OCI-LY7 (cell line): ENCODE measurements at regions not wholly inside any gene's neighbourhood (a gene's known extent, or its start where the extent isn't known, plus 50 kb on each side); places are given as distances from the start of the nearest gene placed in this dataset.

Experiments
- BruUV-seq: library from RNA; stranded (reverse); fragments of 400-500 nt; replicated peaks from 2 replicates; lab custom pipeline; 2021; lab: Mats Ljungman, UMichigan
- CTCF ChIA-PET: fragments of 300-600 bp; sonication (Branson Sonifier 250); formaldehyde crosslinking; loops from one replicate; lab custom pipeline; 2022; ENCODE audit warnings: antibody characterized with exemption; ENCODE audit not compliant: unreplicated experiment; lab: Charles Lee
- POLR2A ChIA-PET: fragments of 300-600 bp; sonication (Branson Sonifier 250); formaldehyde crosslinking; loops from one replicate; lab custom pipeline; 2022; ENCODE audit warnings: antibody characterized with exemption; lab: Charles Lee
- DNase-seq: peaks from one replicate; pipeline ENCODE4 v3.0.0-alpha.2; 2015; ENCODE audit warnings: low spot score
- H2AFZ ChIP-seq: fragments of 200-600 bp; sonication (generic), shearing (Covaris generic); 2 replicates; pipeline ENCODE4 v1.6.1; 2014; ENCODE audit warnings: mild to moderate bottlenecking, antibody characterized with exemption, low read length, moderate library complexity
- H3K27ac ChIP-seq: fragments of 200-600 bp; sonication (generic); 2 replicates; pipeline ENCODE4 v1.5.1; 2014; ENCODE audit warnings: mixed run types, low read depth, mild to moderate bottlenecking, moderate library complexity, low read length, inconsistent platforms; ENCODE audit not compliant: poor library complexity, severe bottlenecking
- H3K36me3 ChIP-seq: fragments of 200-600 bp; sonication (generic); 2 replicates; pipeline ENCODE4 v1.6.1; 2014; ENCODE audit warnings: mild to moderate bottlenecking, antibody characterized with exemption, low read length, moderate library complexity, mixed read lengths; ENCODE audit not compliant: insufficient read depth
- H3K4me1 ChIP-seq: fragments of 200-600 bp; sonication (generic); 2 replicates; pipeline ENCODE4 v1.5.1; 2014; ENCODE audit warnings: mild to moderate bottlenecking, low read length; ENCODE audit not compliant: insufficient read depth, poor library complexity, severe bottlenecking
- H3K4me2 ChIP-seq: fragments of 200-600 bp; sonication (generic); 2 replicates; pipeline ENCODE4 v1.6.1; 2014; ENCODE audit warnings: mild to moderate bottlenecking, low read length
- H3K4me3 ChIP-seq: fragments of 200-600 bp; sonication (generic); 2 replicates; pipeline ENCODE4 v1.5.1; 2014; ENCODE audit warnings: mild to moderate bottlenecking, low read depth, low read length; ENCODE audit not compliant: poor library complexity, severe bottlenecking
- H3K79me2 ChIP-seq: fragments of 200-600 bp; sonication (generic); 2 replicates; pipeline ENCODE4 v1.6.1; 2016; ENCODE audit warnings: low read depth, mild to moderate bottlenecking, low read length, moderate library complexity, mixed read lengths; ENCODE audit not compliant: insufficient read depth
- H3K9me2 ChIP-seq: fragments of 200-600 bp; sonication (generic); 2 replicates; pipeline ENCODE4 v1.6.1; 2016; ENCODE audit warnings: mild to moderate bottlenecking, low read length, mixed read lengths; ENCODE audit not compliant: insufficient read depth
- H3K9me3 ChIP-seq: fragments of 200-600 bp; sonication (generic); 2 replicates; pipeline ENCODE4 v1.6.1; 2014; ENCODE audit warnings: mild to moderate bottlenecking, mixed run types, low read length, mixed read lengths
- H4K20me1 ChIP-seq: fragments of 200-600 bp; sonication (generic); 2 replicates; pipeline ENCODE4 v1.6.1; 2014; ENCODE audit warnings: mild to moderate bottlenecking, antibody characterized with exemption, low read length, moderate library complexity, mixed read lengths; ENCODE audit not compliant: insufficient read depth
- EZH2phosphoT487 ChIP-seq: fragments of 200-600 bp; sonication (generic); IDR thresholded peaks from 2 replicates; pipeline ENCODE4 v1.6.1; 2018; ENCODE audit warnings: low read depth, borderline replicate concordance, mild to moderate bottlenecking, mixed run types, antibody characterized with exemption, low read length, moderate library complexity, mixed read lengths
- intact Hi-C: fragments of 100-400 bp; cut with micrococcal nuclease; formaldehyde crosslinking; loops from one replicate; pipeline ENCODE4 v1.10.0; 2022; ENCODE audit not compliant: unreplicated experiment
- TF ChIP-seq, protein P1 (sequence below): fragments of 200-600 bp; sonication (generic); conservative IDR thresholded peaks from 2 replicates; pipeline ENCODE4 v1.5.1; 2014; ENCODE audit warnings: mild to moderate bottlenecking, antibody characterized with exemption, low read length, moderate library complexity, mixed read lengths

GRCh38 chr2:225738735-225739134, 339.2 kb downstream of the NYAP2 start:
- H3K79me2 ChIP-seq = no peaks in the 10 kb centered on the region
- BruUV-seq = no TSS peak
- TF ChIP-seq EZH2phosphoT487 = no peak
- TF ChIP-seq, protein P1, sequence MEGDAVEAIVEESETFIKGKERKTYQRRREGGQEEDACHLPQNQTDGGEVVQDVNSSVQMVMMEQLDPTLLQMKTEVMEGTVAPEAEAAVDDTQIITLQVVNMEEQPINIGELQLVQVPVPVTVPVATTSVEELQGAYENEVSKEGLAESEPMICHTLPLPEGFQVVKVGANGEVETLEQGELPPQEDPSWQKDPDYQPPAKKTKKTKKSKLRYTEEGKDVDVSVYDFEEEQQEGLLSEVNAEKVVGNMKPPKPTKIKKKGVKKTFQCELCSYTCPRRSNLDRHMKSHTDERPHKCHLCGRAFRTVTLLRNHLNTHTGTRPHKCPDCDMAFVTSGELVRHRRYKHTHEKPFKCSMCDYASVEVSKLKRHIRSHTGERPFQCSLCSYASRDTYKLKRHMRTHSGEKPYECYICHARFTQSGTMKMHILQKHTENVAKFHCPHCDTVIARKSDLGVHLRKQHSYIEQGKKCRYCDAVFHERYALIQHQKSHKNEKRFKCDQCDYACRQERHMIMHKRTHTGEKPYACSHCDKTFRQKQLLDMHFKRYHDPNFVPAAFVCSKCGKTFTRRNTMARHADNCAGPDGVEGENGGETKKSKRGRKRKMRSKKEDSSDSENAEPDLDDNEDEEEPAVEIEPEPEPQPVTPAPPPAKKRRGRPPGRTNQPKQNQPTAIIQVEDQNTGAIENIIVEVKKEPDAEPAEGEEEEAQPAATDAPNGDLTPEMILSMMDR = no peak

GRCh38 chr2:225737556-225737955, 338.0 kb downstream of the NYAP2 start:
- no peak overlapping the region for H3K4me2 ChIP-seq

More at GRCh38 chr2:225738735-225739134, 339.2 kb downstream of the NYAP2 start:
- Histone ChIP-seq H3K4me1 (no peaks in the 10 kb centered on the region), H3K9me3 (no peaks in the 10 kb centered on the region), H3K36me3 (no peaks in the 10 kb centered on the region), H2AFZ (no peak overlapping the region), H3K27ac (no peak overlapping the region), H3K4me3 (no peak overlapping the region), H3K9me2 (no peaks in the 10 kb centered on the region), H3K4me2 (no peak overlapping the region), H4K20me1 (no peaks in the 10 kb centered on the region)
- intact Hi-C loops = no loop called here
- POLR2A ChIA-PET = no interaction called here
- CTCF ChIA-PET = no interaction called here
- DNase-seq = no peak

DNA sequence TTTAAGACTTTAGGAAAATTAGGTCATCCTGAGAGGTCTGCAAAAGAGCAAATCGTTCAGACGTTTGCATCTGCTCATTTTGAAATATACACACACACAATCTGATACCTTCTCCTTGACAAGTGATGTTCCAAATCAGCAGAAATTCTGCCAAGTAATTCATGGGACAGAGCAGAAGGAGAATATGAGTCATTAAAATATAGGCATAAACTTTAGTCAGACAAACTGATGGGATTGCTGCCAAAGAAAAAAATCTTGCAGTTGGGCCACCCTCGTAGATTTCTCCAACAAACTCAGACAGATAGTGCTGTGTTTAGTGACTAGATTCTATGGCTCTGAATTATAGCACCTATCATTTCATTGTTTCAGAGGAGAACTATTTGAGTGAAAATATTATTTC, 336.3 kb downstream of the NYAP2 start:
- POLR2A ChIA-PET = no interaction called here
- TF ChIP-seq EZH2phosphoT487 = no peak
- TF ChIP-seq, protein P1 = no peak
- Histone ChIP-seq H3K9me3 (no peaks in the 10 kb centered on the region), H3K4me2 (no peak overlapping the region), H4K20me1 (no peaks in the 10 kb centered on the region), H3K79me2 (no peaks in the 10 kb centered on the region), H3K9me2 (no peaks in the 10 kb centered on the region), H3K27ac (no peak overlapping the region), H3K4me3 (no peak overlapping the region), H3K36me3 (no peaks in the 10 kb centered on the region), H2AFZ (no peak overlapping the region), H3K4me1 (no peaks in the 10 kb centered on the region)
- no peak for DNase-seq
- no TSS peak for BruUV-seq
- intact Hi-C loops = no loop called here
- CTCF ChIA-PET = no interaction called here

More at GRCh38 chr2:225737556-225737955, 338.0 kb downstream of the NYAP2 start:
- BruUV-seq = no TSS peak
- POLR2A ChIA-PET = interaction anchor here (0.7 kb wide), 2 partner anchors 15 to 599 kb away, joined by 3 read pairs; no protein-coding TSS in a partner anchor
- intact Hi-C loops = no loop called here
- no peak overlapping the region for H3K4me3 ChIP-seq
- TF ChIP-seq, protein P1 = no peak
- TF ChIP-seq EZH2phosphoT487 = no peak
- no peaks in the 10 kb centered on the region for H3K36me3 ChIP-seq
- CTCF ChIA-PET = no interaction called here
- no peak overlapping the region for H2AFZ ChIP-seq
- no peaks in the 10 kb centered on the region for H3K9me3 ChIP-seq
- DNase-seq = no peak
- H3K79me2 ChIP-seq = no peaks in the 10 kb centered on the region
- no peaks in the 10 kb centered on the region for H4K20me1 ChIP-seq
- no peaks in the 10 kb centered on the region for H3K9me2 ChIP-seq
- H3K4me1 ChIP-seq = no peaks in the 10 kb centered on the region
- no peak overlapping the region for H3K27ac ChIP-seq
